Jurkat, Clone E6-1 (cell line): ENCODE measurements at regions not wholly inside any gene's neighbourhood (a gene's known extent, or its start where the extent isn't known, plus 50 kb on each side); places are given as distances from the start of the nearest gene placed in this dataset.
"Not testable (repeated sequence)": the region's sequence is repeated elsewhere in the genome, so short reads cannot be mapped to it uniquely, and the experiment has no call there.

Experiments
- DNase-seq: peaks from one replicate; pipeline ENCODE4 v3.0.0-alpha.2; 2011; ENCODE audit warnings: low read depth, low spot score
- H3K4me3 ChIP-seq: 2 replicates; pipeline ENCODE4 v1.5.1; 2011; ENCODE audit warnings: mild to moderate bottlenecking, low read length, control low read depth, moderate library complexity

DNA sequence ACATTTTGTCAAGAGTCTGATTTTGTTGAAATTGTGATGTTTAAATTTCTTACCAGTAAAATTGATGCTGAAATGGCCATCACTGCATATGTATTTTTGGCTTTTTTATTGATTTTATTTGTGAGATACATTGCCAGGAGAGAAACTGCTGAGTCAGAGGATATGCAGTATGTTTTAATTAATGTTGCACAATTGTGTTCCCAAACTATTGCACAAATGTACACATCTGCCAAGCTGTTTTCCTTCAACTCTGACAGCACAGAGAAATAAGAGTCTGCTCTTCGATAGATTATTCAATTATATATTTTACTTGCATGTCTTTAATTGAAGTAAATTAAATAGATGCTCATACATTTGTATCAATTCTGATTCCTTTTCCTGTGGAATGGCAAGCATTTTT lies 640.2 kb upstream of the LUZP2 start:
- no peak overlapping the region for H3K4me3 ChIP-seq
- DNase-seq, result no peak

GRCh38 chr11:23859087-23859486 lies 637.8 kb upstream of the LUZP2 start:
- no peak overlapping the region for H3K4me3 ChIP-seq
- DNase-seq, result no peak

DNA sequence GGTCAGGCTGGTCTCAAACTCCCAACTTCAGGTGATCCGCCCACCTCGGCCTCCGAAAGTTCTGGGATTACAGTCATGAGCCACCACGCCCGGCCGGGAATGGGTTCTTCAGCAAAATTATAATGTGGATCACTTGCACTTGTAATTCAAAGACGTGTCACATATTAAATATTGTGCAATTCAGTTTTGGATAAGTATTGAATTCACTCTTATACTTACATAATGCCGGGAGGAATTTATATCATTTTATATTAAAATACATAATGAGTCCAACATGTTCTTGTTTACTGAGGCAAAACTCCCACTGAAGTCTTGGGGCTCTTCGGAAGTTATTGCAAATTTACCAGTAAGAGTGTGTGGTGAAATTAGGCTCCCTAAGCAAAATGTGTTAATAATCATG lies 635.2 kb upstream of the LUZP2 start:
- DNase-seq, result no peak
- H3K4me3 ChIP-seq, result no peak overlapping the region

GRCh38 chr11:23865341-23865975 lies 631.4 kb upstream of the LUZP2 start:
- no peak overlapping the region for H3K4me3 ChIP-seq
- no peak for DNase-seq

- no peak for DNase-seq
- no peak overlapping the region for H3K4me3 ChIP-seq
Measured at GRCh38 chr11:23866641-23867040, 630.2 kb upstream of the LUZP2 start.

- DNase-seq, result no peak
- no peak overlapping the region for H3K4me3 ChIP-seq
Measured at GRCh38 chr11:23869671-23870070, 627.2 kb upstream of the LUZP2 start.

DNA sequence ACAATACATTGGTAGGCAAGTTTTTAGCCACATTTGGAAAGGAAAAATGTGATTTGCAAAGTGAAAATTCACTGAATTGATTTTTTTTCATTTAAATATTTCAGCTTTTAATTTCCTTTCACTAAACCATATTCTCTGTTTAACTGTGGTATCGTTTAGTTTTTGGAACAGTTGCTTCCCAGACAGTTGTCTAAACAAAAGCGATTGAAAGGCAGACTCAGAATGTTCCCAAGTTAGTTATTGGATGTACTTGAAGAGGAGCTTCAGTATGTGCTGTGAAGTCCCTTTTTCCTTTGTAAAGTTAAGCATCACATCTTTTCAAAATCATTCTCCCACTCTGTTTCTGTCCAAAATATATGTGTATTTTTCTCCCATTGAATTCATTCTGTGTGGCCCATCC lies 623.4 kb upstream of the LUZP2 start:
- DNase-seq, result no peak
- no peak overlapping the region for H3K4me3 ChIP-seq

GRCh38 chr11:23875176-23875850 lies 621.5 kb upstream of the LUZP2 start:
- no peak for DNase-seq
- H3K4me3 ChIP-seq, result no peak overlapping the region

- not testable (repeated sequence) for DNase-seq, H3K4me3 ChIP-seq
Measured at GRCh38 chr11:23883426-23884048, 613.3 kb upstream of the LUZP2 start.

- DNase-seq, result no peak
- H3K4me3 ChIP-seq, result no peak overlapping the region
Measured at GRCh38 chr11:23884341-23884740, 612.5 kb upstream of the LUZP2 start.

GRCh38 chr11:23885801-23886200 lies 611.1 kb upstream of the LUZP2 start:
- H3K4me3 ChIP-seq, result no peak overlapping the region
- no peak for DNase-seq

- DNase-seq, H3K4me3 ChIP-seq: not testable (repeated sequence)
Measured at GRCh38 chr11:23887122-23887521, 609.7 kb upstream of the LUZP2 start.

GRCh38 chr11:23893126-23893525 lies 603.7 kb upstream of the LUZP2 start:
- no peak for DNase-seq
- no peak overlapping the region for H3K4me3 ChIP-seq

GRCh38 chr11:23897453-23898286 lies 599.2 kb upstream of the LUZP2 start:
- no peak overlapping the region for H3K4me3 ChIP-seq
- DNase-seq, result no peak

GRCh38 chr11:23903044-23903704 lies 593.7 kb upstream of the LUZP2 start:
- no peak for DNase-seq
- H3K4me3 ChIP-seq, result no peak overlapping the region

GRCh38 chr11:23919455-23919854 lies 577.4 kb upstream of the LUZP2 start:
- H3K4me3 ChIP-seq, result no peak overlapping the region
- no peak for DNase-seq

DNA sequence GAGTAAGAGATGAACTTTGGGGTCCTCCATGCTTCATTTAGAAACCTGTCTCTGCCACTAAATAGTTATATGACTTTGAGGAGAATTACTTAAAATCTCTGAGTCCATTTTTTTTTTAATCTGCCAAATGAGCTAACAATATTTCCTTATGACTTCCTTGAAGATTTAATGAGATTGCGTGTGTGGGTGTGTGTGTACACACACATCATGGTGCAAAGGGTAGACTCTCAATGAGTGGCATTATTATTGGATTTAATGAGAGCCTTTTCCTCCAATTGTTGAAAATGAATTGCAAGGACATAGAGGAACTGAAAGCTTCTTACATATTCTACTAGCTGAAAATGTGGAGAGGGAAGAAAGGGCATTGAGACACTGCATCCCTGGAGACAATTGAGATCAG lies 573.5 kb upstream of the LUZP2 start:
- H3K4me3 ChIP-seq, result no peak overlapping the region
- DNase-seq, result no peak

DNA sequence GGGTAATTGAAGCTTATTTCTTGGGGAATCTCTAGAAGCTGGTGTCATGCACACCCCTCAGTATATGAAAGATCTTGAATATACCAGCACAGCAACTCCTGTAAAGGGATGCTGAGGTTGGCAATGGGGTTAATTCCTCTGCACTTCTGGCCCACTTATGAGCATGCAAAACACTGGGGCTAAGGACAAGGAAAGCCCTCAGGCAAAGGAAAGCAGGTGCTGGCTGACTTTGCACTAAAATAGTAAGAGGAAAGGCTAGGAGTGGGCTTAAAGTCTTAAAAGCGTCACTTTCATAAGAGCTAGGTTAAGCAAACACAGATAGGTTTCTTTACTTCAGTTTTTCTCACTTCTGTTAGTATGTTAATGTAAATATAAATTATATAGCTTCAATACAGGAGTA lies 572.6 kb upstream of the LUZP2 start:
- DNase-seq, result no peak
- H3K4me3 ChIP-seq, result no peak overlapping the region

DNA sequence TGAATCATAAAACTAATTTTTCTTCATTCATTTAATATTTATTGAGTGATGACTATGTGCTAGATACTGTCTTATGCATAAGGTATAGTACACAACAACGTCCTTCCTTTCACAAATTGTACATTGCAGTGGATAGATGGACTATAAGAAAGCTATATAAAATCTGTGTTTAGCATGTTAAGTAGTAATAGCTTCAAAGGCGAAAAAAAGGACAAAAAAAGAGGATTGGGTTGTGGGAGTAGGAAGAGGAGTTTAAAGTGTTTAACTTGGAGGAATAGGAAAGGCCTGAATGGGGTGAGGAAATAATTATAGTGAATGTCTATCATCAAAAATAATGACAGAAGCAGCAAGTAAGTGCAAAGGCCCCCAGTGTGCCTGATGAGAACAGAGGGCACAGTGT lies 565.4 kb upstream of the LUZP2 start:
- H3K4me3 ChIP-seq, result no peak overlapping the region
- DNase-seq, result no peak
